Mesothelial cell of epicardium (in vitro differentiated cells): ENCODE measurements at regions not wholly inside any gene's neighbourhood (a gene's known extent, or its start where the extent isn't known, plus 50 kb on each side); places are given as distances from the start of the nearest gene placed in this dataset.

Source experiments
- DNase-seq, 2 experiments: peaks; one replicate each; pipeline ENCODE4 v3.0.0; 2021; ENCODE audit warnings: low spot score in 2 of 2; ENCODE audit not compliant: unreplicated experiment in 2 of 2
- H3K27ac Mint-ChIP-seq: 2 replicates; pipeline ENCODE4 v1.8.0; 2021; ENCODE audit warnings: mixed read lengths
- H3K27me3 Mint-ChIP-seq: 2 replicates; pipeline ENCODE4 v1.8.0; 2021; ENCODE audit warnings: low read depth, mixed read lengths
- H3K36me3 Mint-ChIP-seq: 2 replicates; pipeline ENCODE4 v1.8.0; 2021; ENCODE audit warnings: mixed read lengths
- H3K4me1 Mint-ChIP-seq: 2 replicates; pipeline ENCODE4 v1.8.0; 2021; ENCODE audit warnings: mixed read lengths
- H3K4me3 Mint-ChIP-seq: 2 replicates; pipeline ENCODE4 v1.8.0; 2021; ENCODE audit warnings: mild to moderate bottlenecking, moderate library complexity, mixed read lengths
- H3K9me3 Mint-ChIP-seq: 2 replicates; pipeline ENCODE4 v1.8.0; 2021; ENCODE audit warnings: mixed read lengths
- CTCF ChIP-seq: fragments of 200-600 bp; sonication (generic); IDR thresholded peaks from one replicate; pipeline ENCODE4 v1.5.0; 2021; ENCODE audit warnings: antibody characterized with exemption; ENCODE audit not compliant: unreplicated experiment

GRCh38 chr2:180722551-180723239, 257.7 kb upstream of the UBE2E3 start:
- Mint-ChIP-seq H3K4me1 (no peaks in the 10 kb centered on the region), H3K27ac (no peak overlapping the region), H3K36me3 (no peaks in the 10 kb centered on the region), H3K27me3 (peaks cover 2% of the 10 kb centered on the region), H3K9me3 (peaks cover 7% of the 10 kb centered on the region), H3K4me3 (no peak overlapping the region)
- TF ChIP-seq CTCF: no peak
- no peak for DNase-seq

- H3K4me1 Mint-ChIP-seq: no peaks in the 10 kb centered on the region
- H3K27me3 Mint-ChIP-seq: peaks cover 2% of the 10 kb centered on the region
- no peak overlapping the region for H3K4me3 Mint-ChIP-seq
- no peak for DNase-seq
- no peak overlapping the region for H3K27ac Mint-ChIP-seq
- no peaks in the 10 kb centered on the region for H3K36me3 Mint-ChIP-seq
- no peak for TF ChIP-seq CTCF
- peaks cover 7% of the 10 kb centered on the region for H3K9me3 Mint-ChIP-seq
Observed at GRCh38 chr2:180720829-180721228, 259.6 kb upstream of the UBE2E3 start.

- no peaks in the 10 kb centered on the region for H3K4me1 Mint-ChIP-seq
- peaks cover 19% of the 10 kb centered on the region for H3K9me3 Mint-ChIP-seq
- H3K27me3 Mint-ChIP-seq: peaks cover 2% of the 10 kb centered on the region
- no peak for DNase-seq
- H3K36me3 Mint-ChIP-seq: no peaks in the 10 kb centered on the region
- no peak overlapping the region for H3K4me3 Mint-ChIP-seq
- no peak overlapping the region for H3K27ac Mint-ChIP-seq
- TF ChIP-seq CTCF: no peak
Observed at GRCh38 chr2:180717588-180717987, 262.8 kb upstream of the UBE2E3 start.

GRCh38 chr2:180716186-180717180, 263.9 kb upstream of the UBE2E3 start:
- H3K27me3 Mint-ChIP-seq: peaks cover 2% of the 10 kb centered on the region
- H3K36me3 Mint-ChIP-seq: peaks cover 1% of the 10 kb centered on the region
- no peak overlapping the region for H3K27ac Mint-ChIP-seq
- peaks cover 26% of the 10 kb centered on the region for H3K9me3 Mint-ChIP-seq
- H3K4me1 Mint-ChIP-seq: no peaks in the 10 kb centered on the region
- no peak overlapping the region for H3K4me3 Mint-ChIP-seq
- TF ChIP-seq CTCF: no peak
- no peak for DNase-seq

GRCh38 chr2:180715044-180715443, 265.4 kb upstream of the UBE2E3 start:
- no peak for TF ChIP-seq CTCF
- Mint-ChIP-seq H3K9me3 (peaks cover 19% of the 10 kb centered on the region), H3K4me3 (no peak overlapping the region), H3K4me1 (no peaks in the 10 kb centered on the region), H3K27me3 (peaks cover 2% of the 10 kb centered on the region), H3K27ac (no peak overlapping the region), H3K36me3 (peaks cover 1% of the 10 kb centered on the region)
- DNase-seq: no peak
